Breast epithelium (tissue), 3 donors: ENCODE measurements at regions not wholly inside any gene's neighbourhood (a gene's known extent, or its start where the extent isn't known, plus 50 kb on each side); places are given as distances from the start of the nearest gene placed in this dataset.

Experiments
- POLR2AphosphoS5 ChIP-seq, 3 donors: sonication (generic); formaldehyde crosslinking; IDR thresholded peaks; one replicate each; pipeline ENCODE4 v1.6.1; 2017; ENCODE audit warnings: antibody characterized with exemption in 3 of 3
- TF ChIP-seq, protein P1 (sequence below), 3 donors: fragments of 450-650 bp; IDR thresholded peaks; one replicate each; pipeline ENCODE4 v1.5.1; 2016 to 2017; ENCODE audit warnings: antibody characterized with exemption in 3 of 3, mild to moderate bottlenecking in 3 of 3, moderate library complexity in 3 of 3

GRCh38 chr9:28056466-28056865 is 483.2 kb upstream of the C9orf72 start:
- TF ChIP-seq, protein P1, sequence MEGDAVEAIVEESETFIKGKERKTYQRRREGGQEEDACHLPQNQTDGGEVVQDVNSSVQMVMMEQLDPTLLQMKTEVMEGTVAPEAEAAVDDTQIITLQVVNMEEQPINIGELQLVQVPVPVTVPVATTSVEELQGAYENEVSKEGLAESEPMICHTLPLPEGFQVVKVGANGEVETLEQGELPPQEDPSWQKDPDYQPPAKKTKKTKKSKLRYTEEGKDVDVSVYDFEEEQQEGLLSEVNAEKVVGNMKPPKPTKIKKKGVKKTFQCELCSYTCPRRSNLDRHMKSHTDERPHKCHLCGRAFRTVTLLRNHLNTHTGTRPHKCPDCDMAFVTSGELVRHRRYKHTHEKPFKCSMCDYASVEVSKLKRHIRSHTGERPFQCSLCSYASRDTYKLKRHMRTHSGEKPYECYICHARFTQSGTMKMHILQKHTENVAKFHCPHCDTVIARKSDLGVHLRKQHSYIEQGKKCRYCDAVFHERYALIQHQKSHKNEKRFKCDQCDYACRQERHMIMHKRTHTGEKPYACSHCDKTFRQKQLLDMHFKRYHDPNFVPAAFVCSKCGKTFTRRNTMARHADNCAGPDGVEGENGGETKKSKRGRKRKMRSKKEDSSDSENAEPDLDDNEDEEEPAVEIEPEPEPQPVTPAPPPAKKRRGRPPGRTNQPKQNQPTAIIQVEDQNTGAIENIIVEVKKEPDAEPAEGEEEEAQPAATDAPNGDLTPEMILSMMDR (IDR thresholded peaks at IDR 0.05): no peak
- no peak for TF ChIP-seq POLR2AphosphoS5 (IDR thresholded peaks at IDR 0.05)
